CD14-positive monocyte (primary cell): ENCODE measurements at regions not wholly inside any gene's neighbourhood (a gene's known extent, or its start where the extent isn't known, plus 50 kb on each side); places are given as distances from the start of the nearest gene placed in this dataset.

Experiments
- DNase-seq, 3 donors: peaks; one replicate each; pipeline ENCODE4 v3.0.0-alpha.2; 2011 to 2022
- H2AFZ ChIP-seq: 2 replicates; pipeline ENCODE4 v1.6.0; 2012; ENCODE audit warnings: mild to moderate bottlenecking, low read depth, low read length, inconsistent platforms; ENCODE audit not compliant: insufficient read depth, poor library complexity, severe bottlenecking
- H3K27ac ChIP-seq, 2 donors: 1 replicate in 1 of 2; 2 replicates in 1 of 2; pipeline ENCODE4 v1.5.1; 2012 to 2013; ENCODE audit warnings: low read length in 2 of 2, control low read depth in 1 of 2, inconsistent platforms in 1 of 2, low read depth in 1 of 2, mild to moderate bottlenecking in 1 of 2
- H3K27me3 ChIP-seq, 2 donors: one replicate each; pipeline versions ENCODE4 v1.6.0 to v1.6.1; 2011 to 2013; ENCODE audit warnings: low read length in 2 of 2; ENCODE audit not compliant: control insufficient read depth in 2 of 2, insufficient read depth in 2 of 2
- H3K36me3 ChIP-seq, 2 donors: replicated peaks in 1 of 2; 1 replicate in 1 of 2; 2 replicates in 1 of 2; pipeline versions ENCODE4 v1.5.1 to v1.6.1; 2012 to 2013; ENCODE audit warnings: low read length in 2 of 2, control low read depth in 1 of 2, inconsistent platforms in 1 of 2, mild to moderate bottlenecking in 1 of 2; ENCODE audit not compliant: insufficient read depth in 2 of 2, control insufficient read depth in 1 of 2
- H3K4me1 ChIP-seq, 2 donors: 1 replicate in 1 of 2; 2 replicates in 1 of 2; pipeline versions ENCODE4 v1.5.1 to v1.6.1; 2012 to 2013; ENCODE audit warnings: low read length in 2 of 2, control low read depth in 1 of 2, inconsistent platforms in 1 of 2, mild to moderate bottlenecking in 1 of 2, moderate library complexity in 1 of 2; ENCODE audit not compliant: insufficient read depth in 2 of 2, control insufficient read depth in 1 of 2
- H3K4me2 ChIP-seq: replicated peaks from 2 replicates; pipeline ENCODE3; 2012; ENCODE audit warnings: low read length, moderate library complexity, mild to moderate bottlenecking; ENCODE audit not compliant: poor library complexity, severe bottlenecking; ENCODE audit errors: extremely low read depth
- H3K4me3 ChIP-seq, 3 experiments: fragments of 200-600 bp in 1 of 3; sonication (generic) in 1 of 3; replicated peaks in 1 of 3; 1 replicate in 2 of 3; 2 replicates in 1 of 3; pipeline ENCODE4 v1.5.1; 2011 to 2013; ENCODE audit warnings: low read length in 3 of 3, mild to moderate bottlenecking in 3 of 3, control low read depth in 2 of 3, low read depth in 2 of 3, inconsistent platforms in 1 of 3, moderate library complexity in 1 of 3
- H3K79me2 ChIP-seq: 2 replicates; pipeline ENCODE4 v1.6.0; 2012; ENCODE audit warnings: mild to moderate bottlenecking, control low read depth, inconsistent platforms, low read length, moderate library complexity; ENCODE audit not compliant: insufficient read depth
- H3K9ac ChIP-seq: 2 replicates; pipeline ENCODE4 v1.6.0; 2017; ENCODE audit warnings: low read length, mild to moderate bottlenecking; ENCODE audit not compliant: insufficient read depth, poor library complexity, severe bottlenecking
- H3K9me3 ChIP-seq, 2 donors: replicated peaks in 1 of 2; 1 replicate in 1 of 2; 2 replicates in 1 of 2; pipeline versions ENCODE4 v1.5.1 to v1.6.1; 2012 to 2013; ENCODE audit warnings: low read length in 2 of 2, control low read depth in 1 of 2; ENCODE audit not compliant: control insufficient read depth in 1 of 2, insufficient read depth in 1 of 2
- H4K20me1 ChIP-seq: 2 replicates; pipeline ENCODE4 v1.6.0; 2012; ENCODE audit warnings: mild to moderate bottlenecking, low read length, control low read depth, moderate library complexity; ENCODE audit not compliant: insufficient read depth
- H3K27ac Mint-ChIP-seq, 7 donors: one replicate each; pipeline ENCODE4 v1.8.0; 2020; ENCODE audit warnings: mild to moderate bottlenecking in 7 of 7, mixed read lengths in 7 of 7, moderate library complexity in 6 of 7, inconsistent platforms in 2 of 7
- H3K27me3 Mint-ChIP-seq, 3 donors: one replicate each; pipeline ENCODE4 v1.8.0; 2021 to 2022; ENCODE audit warnings: low read depth in 3 of 3, mild to moderate bottlenecking in 3 of 3, mixed read lengths in 3 of 3, moderate library complexity in 3 of 3, inconsistent platforms in 1 of 3
- H3K36me3 Mint-ChIP-seq, 2 donors: one replicate each; pipeline ENCODE4 v1.8.0; 2020; ENCODE audit warnings: mixed read lengths in 2 of 2, inconsistent platforms in 1 of 2, mild to moderate bottlenecking in 1 of 2
- H3K4me1 Mint-ChIP-seq: one replicate; pipeline ENCODE4 v1.8.0; 2020; ENCODE audit warnings: mild to moderate bottlenecking, mixed read lengths
- H3K4me3 Mint-ChIP-seq, 2 donors: one replicate each; pipeline ENCODE4 v1.8.0; 2020; ENCODE audit warnings: mild to moderate bottlenecking in 2 of 2, mixed read lengths in 2 of 2, moderate library complexity in 1 of 2
- H3K9me3 Mint-ChIP-seq, 7 donors: one replicate each; pipeline ENCODE4 v1.8.0; 2020 to 2022; ENCODE audit warnings: mixed read lengths in 7 of 7, mild to moderate bottlenecking in 6 of 7, moderate library complexity in 6 of 7, inconsistent platforms in 2 of 7
- WGBS: methylation state at CpG from one replicate; pipeline ENCODE4 v1.1.5; 2013; ENCODE audit warnings: missing lambda C conversion rate; ENCODE audit not compliant: insufficient coverage; 5-methylcytosine and 5-hydroxymethylcytosine counted together
- intact Hi-C, 2 donors: fragments of 100-400 bp; cut with micrococcal nuclease; formaldehyde crosslinking; loops; one replicate each; pipeline versions ENCODE4 v1.15.0 to v1.15.1; 2023
- TF ChIP-seq, protein P1 (sequence below): fragments of 200-600 bp; IDR thresholded peaks from one replicate; pipeline ENCODE4 v1.8.0; 2022; ENCODE audit warnings: antibody characterized with exemption, mild to moderate bottlenecking

DNA sequence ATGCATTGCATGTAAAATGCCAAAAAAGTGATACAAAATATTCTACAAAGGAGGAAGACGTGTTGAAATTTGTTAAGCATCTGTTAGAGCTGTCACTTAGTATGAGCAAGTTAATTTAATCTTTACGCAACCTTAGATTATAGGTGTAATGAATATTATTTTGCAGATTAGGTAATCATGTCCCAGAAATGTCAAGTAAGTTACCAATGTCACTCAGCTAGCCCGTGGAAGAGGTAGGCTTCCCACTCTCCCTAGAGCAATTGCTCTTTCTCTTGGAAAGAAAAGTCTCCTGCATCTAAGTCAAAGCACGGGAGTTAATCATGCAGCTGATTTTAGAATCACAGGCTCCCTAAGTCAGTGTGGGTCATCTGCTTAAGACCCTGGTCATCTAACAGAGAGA, 830.4 kb upstream of the IGFBP3 start:
- Mint-ChIP-seq H3K36me3 (no peaks in the 10 kb centered on the region), H3K4me1 (no peaks in the 10 kb centered on the region), H3K9me3 (peaks cover 0 to 10% (median 5%) of the 10 kb centered on the region in 7 donors), H3K27ac (no peak overlapping the region), H3K27me3 (peaks cover 0 to 3% (median 0%) of the 10 kb centered on the region in 3 donors), H3K4me3 (no peak overlapping the region)
- intact Hi-C loops, result no loop called here
- no peak overlapping the region for H3K9ac ChIP-seq
- no peaks in the 10 kb centered on the region for H3K27me3 ChIP-seq
- no peak for DNase-seq
- H4K20me1 ChIP-seq, result no peaks in the 10 kb centered on the region
- TF ChIP-seq, protein P1, sequence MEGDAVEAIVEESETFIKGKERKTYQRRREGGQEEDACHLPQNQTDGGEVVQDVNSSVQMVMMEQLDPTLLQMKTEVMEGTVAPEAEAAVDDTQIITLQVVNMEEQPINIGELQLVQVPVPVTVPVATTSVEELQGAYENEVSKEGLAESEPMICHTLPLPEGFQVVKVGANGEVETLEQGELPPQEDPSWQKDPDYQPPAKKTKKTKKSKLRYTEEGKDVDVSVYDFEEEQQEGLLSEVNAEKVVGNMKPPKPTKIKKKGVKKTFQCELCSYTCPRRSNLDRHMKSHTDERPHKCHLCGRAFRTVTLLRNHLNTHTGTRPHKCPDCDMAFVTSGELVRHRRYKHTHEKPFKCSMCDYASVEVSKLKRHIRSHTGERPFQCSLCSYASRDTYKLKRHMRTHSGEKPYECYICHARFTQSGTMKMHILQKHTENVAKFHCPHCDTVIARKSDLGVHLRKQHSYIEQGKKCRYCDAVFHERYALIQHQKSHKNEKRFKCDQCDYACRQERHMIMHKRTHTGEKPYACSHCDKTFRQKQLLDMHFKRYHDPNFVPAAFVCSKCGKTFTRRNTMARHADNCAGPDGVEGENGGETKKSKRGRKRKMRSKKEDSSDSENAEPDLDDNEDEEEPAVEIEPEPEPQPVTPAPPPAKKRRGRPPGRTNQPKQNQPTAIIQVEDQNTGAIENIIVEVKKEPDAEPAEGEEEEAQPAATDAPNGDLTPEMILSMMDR, result no peak
- H3K4me1 ChIP-seq, result no peaks in the 10 kb centered on the region
- H3K9me3 ChIP-seq, result peaks cover 0 to 2% of the 10 kb centered on the region in 2 donors
- no peak overlapping the region for H2AFZ ChIP-seq
- no peak overlapping the region for H3K4me2 ChIP-seq
- 86% methylated on average over 2 of the region's 4 CpGs for WGBS
- H3K36me3 ChIP-seq, result no peaks in the 10 kb centered on the region
- no peak overlapping the region for H3K4me3 ChIP-seq
- H3K79me2 ChIP-seq, result no peaks in the 10 kb centered on the region
- no peak overlapping the region for H3K27ac ChIP-seq

DNA sequence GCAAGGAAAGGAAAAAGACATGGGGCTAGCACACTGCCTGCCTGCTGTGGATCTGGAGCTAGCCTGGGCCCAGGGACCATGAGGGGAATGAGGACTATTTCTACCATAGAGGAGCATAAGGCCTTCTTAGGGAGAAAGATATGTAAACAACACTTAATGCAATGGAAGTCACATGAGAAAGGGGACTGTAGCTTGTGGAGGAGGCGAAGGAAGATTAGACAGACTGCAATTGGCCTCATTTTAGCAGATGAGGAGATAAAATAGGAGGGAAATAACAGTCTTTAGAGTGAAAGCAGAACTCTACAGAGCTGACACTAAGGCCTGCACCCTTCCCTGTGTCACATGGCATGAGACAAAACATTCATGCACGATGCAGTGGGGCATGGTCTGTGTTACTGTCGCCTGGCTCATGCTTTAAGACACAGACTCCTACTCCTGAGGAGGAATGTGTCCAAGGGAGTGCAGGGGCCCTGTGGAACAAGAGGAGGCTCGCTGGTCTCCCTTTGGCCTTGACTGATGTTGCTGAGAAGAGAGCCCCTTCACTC, 829.3 kb upstream of the IGFBP3 start:
- Mint-ChIP-seq H3K36me3 (no peaks in the 10 kb centered on the region), H3K9me3 (peaks cover 0 to 11% (median 5%) of the 10 kb centered on the region in 7 donors), H3K27me3 (peaks cover 0 to 3% (median 0%) of the 10 kb centered on the region in 3 donors), H3K4me3 (peak overlapping the region in 1 of 2 donors; percentile 14), H3K4me1 (no peaks in the 10 kb centered on the region), H3K27ac (no peak overlapping the region)
- Histone ChIP-seq H3K36me3 (no peaks in the 10 kb centered on the region), H4K20me1 (no peaks in the 10 kb centered on the region), H3K4me1 (no peaks in the 10 kb centered on the region), H3K79me2 (no peaks in the 10 kb centered on the region), H3K9me3 (peaks cover 0 to 2% of the 10 kb centered on the region in 2 donors), H3K4me2 (no peak overlapping the region), H2AFZ (no peak overlapping the region), H3K9ac (no peak overlapping the region), H3K27ac (no peak overlapping the region), H3K27me3 (no peaks in the 10 kb centered on the region), H3K4me3 (no peak overlapping the region)
- 76% methylated on average over 3 of the region's 4 CpGs for WGBS
- intact Hi-C loops, result no loop called here
- TF ChIP-seq, protein P1, result no peak
- DNase-seq, result no peak
